Caco-2 (cell line): ENCODE measurements at regions not wholly inside any gene's neighbourhood (a gene's known extent, or its start where the extent isn't known, plus 50 kb on each side); places are given as distances from the start of the nearest gene placed in this dataset.

Experiments used
- BruUV-seq: library from RNA; stranded (reverse); fragments of 400-500 nt; replicated peaks from 2 replicates; lab custom pipeline; 2021; lab: Mats Ljungman, UMichigan
- CTCF ChIA-PET: fragments of 300-600 bp; sonication (Branson Sonifier 250); formaldehyde crosslinking; loops from one replicate; lab custom pipeline; 2022; ENCODE audit warnings: antibody characterized with exemption; lab: Charles Lee
- POLR2A ChIA-PET: fragments of 300-600 bp; sonication (Branson Sonifier 250); formaldehyde crosslinking; loops from one replicate; lab custom pipeline; 2022; ENCODE audit warnings: antibody characterized with exemption; lab: Charles Lee
- DNase-seq, 2 experiments: peaks; one replicate each; pipeline versions ENCODE4 v3.0.0 to v3.0.0-alpha.2; 2020 to 2022
- H3K27me3 ChIP-seq: replicated peaks from 2 replicates; pipeline ENCODE4 v1.6.0; 2011; ENCODE audit warnings: low read length; ENCODE audit not compliant: control insufficient read depth, insufficient read depth
- H3K36me3 ChIP-seq: 2 replicates; pipeline ENCODE4 v1.5.1; 2011; ENCODE audit warnings: low read length; ENCODE audit not compliant: control insufficient read depth, insufficient read depth
- H3K4me1 ChIP-seq: fragments of 250-450 bp; sonication (Bioruptor Pico); 2 replicates; pipeline ENCODE4 v1.5.1; 2020; ENCODE audit warnings: mild to moderate bottlenecking
- H3K4me3 ChIP-seq: 2 replicates; pipeline ENCODE4 v1.5.1; 2011; ENCODE audit warnings: low read depth, mild to moderate bottlenecking, control low read depth, low read length
- H3K9me3 ChIP-seq: fragments of 250-450 bp; sonication (Bioruptor Pico); 2 replicates; pipeline ENCODE4 v1.5.1; 2020; ENCODE audit warnings: mild to moderate bottlenecking, moderate library complexity
- H3K27ac Mint-ChIP-seq: one replicate; pipeline ENCODE4 v1.8.0; 2022; ENCODE audit warnings: mixed read lengths; ENCODE audit not compliant: unreplicated experiment
- H3K27me3 Mint-ChIP-seq: one replicate; pipeline ENCODE4 v1.8.0; 2022; ENCODE audit warnings: mixed read lengths; ENCODE audit not compliant: insufficient read depth, unreplicated experiment
- H3K36me3 Mint-ChIP-seq: one replicate; pipeline ENCODE4 v1.8.0; 2022; ENCODE audit warnings: mild to moderate bottlenecking, mixed read lengths; ENCODE audit not compliant: insufficient read depth, unreplicated experiment
- H3K4me1 Mint-ChIP-seq: one replicate; pipeline ENCODE4 v1.8.0; 2022; ENCODE audit warnings: low read depth, mixed read lengths; ENCODE audit not compliant: unreplicated experiment
- H3K4me3 Mint-ChIP-seq: one replicate; pipeline ENCODE4 v1.8.0; 2022; ENCODE audit warnings: mild to moderate bottlenecking, moderate library complexity, mixed read lengths; ENCODE audit not compliant: unreplicated experiment
- H3K9me3 Mint-ChIP-seq: one replicate; pipeline ENCODE4 v1.8.0; 2022; ENCODE audit warnings: mixed read lengths; ENCODE audit not compliant: unreplicated experiment
- CTCF ChIP-seq, 2 experiments: fragments of 200-600 bp in 1 of 2; IDR thresholded peaks; 1 replicate in 1 of 2; 2 replicates in 1 of 2; pipeline versions ENCODE4 v1.5.1 to v1.8.0; 2011 to 2022; ENCODE audit warnings: antibody characterized with exemption in 1 of 2, control low read depth in 1 of 2, inconsistent platforms in 1 of 2, low read depth in 1 of 2, low read length in 1 of 2, mild to moderate bottlenecking in 1 of 2, moderate library complexity in 1 of 2; ENCODE audit not compliant: insufficient read depth in 1 of 2, severe bottlenecking in 1 of 2, unreplicated experiment in 1 of 2
- intact Hi-C: fragments of 100-400 bp; cut with micrococcal nuclease; formaldehyde crosslinking; loops from one replicate; pipeline ENCODE4 v1.10.0; 2022; ENCODE audit not compliant: unreplicated experiment

GRCh38 chr13:80718970-80719369, 378.0 kb upstream of the SPRY2 start:
- DNase-seq, result no peak
- H3K4me1 Mint-ChIP-seq, result no peaks in the 10 kb centered on the region
- H3K4me3 ChIP-seq, result no peak overlapping the region
- H3K9me3 ChIP-seq, result no peaks in the 10 kb centered on the region
- no peak overlapping the region for H3K4me3 Mint-ChIP-seq
- H3K4me1 ChIP-seq, result no peaks in the 10 kb centered on the region
- H3K27me3 ChIP-seq, result no peaks in the 10 kb centered on the region
- no peaks in the 10 kb centered on the region for H3K36me3 Mint-ChIP-seq
- H3K27me3 Mint-ChIP-seq, result no peaks in the 10 kb centered on the region
- intact Hi-C loops, result no loop called here
- H3K9me3 Mint-ChIP-seq, result no peaks in the 10 kb centered on the region
- H3K27ac Mint-ChIP-seq, result no peak overlapping the region
- CTCF ChIA-PET, result no interaction called here
- no TSS peak for BruUV-seq
- POLR2A ChIA-PET, result no interaction called here
- no peak for TF ChIP-seq CTCF (IDR thresholded peaks at IDR 0.05; ENCODE audit: insufficient read depth in 1 of 2, low read depth in 1 of 2, low read length in 1 of 2, severe bottlenecking in 1 of 2, unreplicated experiment in 1 of 2)
- H3K36me3 ChIP-seq, result no peaks in the 10 kb centered on the region

- Histone ChIP-seq H3K9me3 (no peaks in the 10 kb centered on the region), H3K27me3 (no peaks in the 10 kb centered on the region), H3K4me3 (no peak overlapping the region), H3K4me1 (no peaks in the 10 kb centered on the region), H3K36me3 (no peaks in the 10 kb centered on the region)
- no peak for TF ChIP-seq CTCF (IDR thresholded peaks at IDR 0.05; ENCODE audit: insufficient read depth in 1 of 2, low read depth in 1 of 2, low read length in 1 of 2, severe bottlenecking in 1 of 2, unreplicated experiment in 1 of 2)
- no peaks in the 10 kb centered on the region for H3K27me3 Mint-ChIP-seq
- intact Hi-C loops, result no loop called here
- ChIA-PET POLR2A (no interaction called here), CTCF (no interaction called here)
- no peaks in the 10 kb centered on the region for H3K9me3 Mint-ChIP-seq
- no peak overlapping the region for H3K4me3 Mint-ChIP-seq
- no peak for DNase-seq
- BruUV-seq, result no TSS peak
- no peaks in the 10 kb centered on the region for H3K36me3 Mint-ChIP-seq
- no peaks in the 10 kb centered on the region for H3K4me1 Mint-ChIP-seq
- no peak overlapping the region for H3K27ac Mint-ChIP-seq
These were observed 376.9 kb upstream of the SPRY2 start for GRCh38 chr13:80717776-80718175.

GRCh38 chr13:80716610-80717081, 375.7 kb upstream of the SPRY2 start:
- POLR2A ChIA-PET, result no interaction called here
- CTCF ChIA-PET, result no interaction called here
- intact Hi-C loops, result no loop called here
- H3K9me3 ChIP-seq, result no peaks in the 10 kb centered on the region; the same call in 1 of the 2 replicates
- H3K4me1 ChIP-seq, result no peaks in the 10 kb centered on the region
- Mint-ChIP-seq H3K4me3 (no peak overlapping the region), H3K4me1 (no peaks in the 10 kb centered on the region), H3K36me3 (no peaks in the 10 kb centered on the region), H3K27me3 (no peaks in the 10 kb centered on the region), H3K9me3 (no peaks in the 10 kb centered on the region), H3K27ac (no peak overlapping the region)
- no peak for DNase-seq
- no peak overlapping the region for H3K4me3 ChIP-seq
- no peaks in the 10 kb centered on the region for H3K36me3 ChIP-seq
- TF ChIP-seq CTCF (IDR thresholded peaks at IDR 0.05; ENCODE audit: insufficient read depth in 1 of 2, low read depth in 1 of 2, low read length in 1 of 2, severe bottlenecking in 1 of 2, unreplicated experiment in 1 of 2), result no peak
- H3K27me3 ChIP-seq, result no peaks in the 10 kb centered on the region
- BruUV-seq, result no TSS peak
